Testis (tissue), 2 donors: ENCODE measurements at regions not wholly inside any gene's neighbourhood (a gene's known extent, or its start where the extent isn't known, plus 50 kb on each side); places are given as distances from the start of the nearest gene placed in this dataset.
"Not testable (repeated sequence)": the region's sequence is repeated elsewhere in the genome, so short reads cannot be mapped to it uniquely, and the experiment has no call there.

Experiments
- CTCF ChIP-seq, 3 experiments: fragments of 450-650 bp in 2 of 3; fragments of 200-600 bp in 1 of 3; sonication (generic) in 1 of 3; IDR thresholded peaks; one replicate each; pipeline ENCODE4 v1.5.1; 2016 to 2019; ENCODE audit warnings: antibody characterized with exemption in 3 of 3, mild to moderate bottlenecking in 2 of 3, moderate library complexity in 1 of 3
- POLR2A ChIP-seq: fragments of 450-650 bp; IDR thresholded peaks from one replicate; pipeline ENCODE4 v1.6.1; 2017; ENCODE audit warnings: antibody characterized with exemption, mild to moderate bottlenecking, moderate library complexity

GRCh38 chr7:67373389-67373788, 376.8 kb downstream of the TYW1 start:
- not testable (repeated sequence) for TF ChIP-seq CTCF (IDR thresholded peaks at IDR 0.05); POLR2A
